Motor neuron (in vitro differentiated cells): ENCODE measurements at regions not wholly inside any gene's neighbourhood (a gene's known extent, or its start where the extent isn't known, plus 50 kb on each side); places are given as distances from the start of the nearest gene placed in this dataset.

Source experiments
- ATAC-seq, 8 experiments: fragments of 200-7000 bp; cut with Tn5 transposase; replicated peaks in 6 of 8; 2 replicates each; pipeline ENCODE4 v1.8.0; 2021; ENCODE audit warnings: mild to moderate bottlenecking in 8 of 8, moderate library complexity in 8 of 8
- H3K27ac ChIP-seq, 2 donors: fragments of 250-450 bp; sonication (Bioruptor Pico); 2 replicates each; pipeline ENCODE4 v1.9.0; 2021; ENCODE audit warnings: antibody characterized with exemption in 2 of 2, mild to moderate bottlenecking in 2 of 2, moderate library complexity in 1 of 2
- H3K4me1 ChIP-seq, 2 donors: fragments of 250-450 bp; sonication (Bioruptor Pico); replicated peaks in 1 of 2; 2 replicates each; pipeline ENCODE4 v1.6.1; 2021; ENCODE audit warnings: antibody characterized with exemption in 2 of 2, mild to moderate bottlenecking in 2 of 2, moderate library complexity in 1 of 2
- H3K4me3 ChIP-seq, 5 donors: fragments of 250-450 bp; sonication (Bioruptor Pico); 2 replicates each; pipeline ENCODE4 v1.9.0; 2021; ENCODE audit warnings: antibody characterized with exemption in 5 of 5, mild to moderate bottlenecking in 5 of 5, moderate library complexity in 4 of 5
- WGBS, 10 experiments: fragments of 450-650 bp; shearing (Covaris generic); methylation state at CpG; one replicate each; pipeline ENCODE4 v1.0.0; 2022; 5-methylcytosine and 5-hydroxymethylcytosine counted together
- in situ Hi-C, 9 experiments: fragments of 400-800 bp; cut with MboI; loops; one replicate each; pipeline ENCODE4 v1.15.0; 2021; ENCODE audit warnings: low sequenced_read_pairs in 9 of 9, low pct_unique_long_range_greater_than_20kb in 2 of 9; ENCODE audit not compliant: unreplicated experiment in 9 of 9

GRCh38 chr12:114876968-114877680 lies 193.1 kb upstream of the TBX3 start:
- no peak overlapping the region for H3K27ac ChIP-seq
- 39 to 100% (median 81%) methylated on average over 2 to 10 of the region's 13 CpGs; no CpG with 5 or more reads in 1 of the 10 experiments for WGBS, 10 experiments

GRCh38 chr12:114875313-114875712 lies 191.3 kb upstream of the TBX3 start:
- in situ Hi-C loops = no loop called here
- Histone ChIP-seq H3K4me3 (no peak overlapping the region), H3K27ac (no peak overlapping the region), H3K4me1 (no peaks in the 10 kb centered on the region)
- no peak for ATAC-seq
- 75 to 100% (median 87%) methylated on average over 1 to 6 of the region's 7 CpGs; no CpG with 5 or more reads in 2 of the 10 experiments for WGBS, 10 experiments

More at GRCh38 chr12:114876968-114877680, 193.1 kb upstream of the TBX3 start:
- no peak overlapping the region for H3K4me3 ChIP-seq
- no peaks in the 10 kb centered on the region for H3K4me1 ChIP-seq
- ATAC-seq = no peak
- in situ Hi-C loops = no loop called here

GRCh38 chr12:114873656-114874055 lies 189.7 kb upstream of the TBX3 start:
- in situ Hi-C loops = no loop called here
- no peak for ATAC-seq
- H3K4me1 ChIP-seq = no peaks in the 10 kb centered on the region
- WGBS, 10 experiments = 88 to 100% (median 96%) methylated on average over 1 to 10 of the region's 10 CpGs; no CpG with 5 or more reads in 1 of the 10 experiments
- no peak overlapping the region for H3K27ac ChIP-seq
- no peak overlapping the region for H3K4me3 ChIP-seq

GRCh38 chr12:114868995-114869834 lies 185.2 kb upstream of the TBX3 start:
- WGBS, 10 experiments = 0 to 100% (median 69%) methylated on average over 1 to 14 of the region's 14 CpGs; no CpG with 5 or more reads in 2 of the 10 experiments
- no peak overlapping the region for H3K4me3 ChIP-seq
- no peak overlapping the region for H3K27ac ChIP-seq
- in situ Hi-C loops = no loop called here
- ATAC-seq = peak in 3 of 8 experiments; percentile 75 to 95 (median 91)
- peaks cover 0 to 12% of the 10 kb centered on the region in 2 donors for H3K4me1 ChIP-seq

GRCh38 chr12:114866331-114866730 lies 182.4 kb upstream of the TBX3 start:
- ATAC-seq = no peak
- WGBS, 10 experiments = 80 to 100% (median 89%) methylated on average over 1 to 4 of the region's 4 CpGs; no CpG with 5 or more reads in 4 of the 10 experiments
- Histone ChIP-seq H3K27ac (no peak overlapping the region), H3K4me3 (no peak overlapping the region), H3K4me1 (peaks cover 0 to 15% of the 10 kb centered on the region in 2 donors)
- in situ Hi-C loops = no loop called here

GRCh38 chr12:114864837-114865551 lies 181.0 kb upstream of the TBX3 start:
- Histone ChIP-seq H3K4me3 (no peak overlapping the region), H3K27ac (peak overlapping the region in 1 of 2 donors; percentile 60)
- 2 to 27% (median 22%) methylated on average over 6 to 11 of the region's 12 CpGs; no CpG with 5 or more reads in 2 of the 10 experiments for WGBS, 10 experiments

GRCh38 chr12:114863911-114864310 lies 179.9 kb upstream of the TBX3 start:
- no peak overlapping the region for H3K27ac ChIP-seq
- WGBS, 10 experiments = 23 to 89% (median 76%) methylated on average over 1 to 11 of the region's 12 CpGs; no CpG with 5 or more reads in 2 of the 10 experiments
- H3K4me1 ChIP-seq = peaks cover 0 to 15% of the 10 kb centered on the region in 2 donors
- in situ Hi-C loops = no loop called here
- ATAC-seq = no peak
- H3K4me3 ChIP-seq = no peak overlapping the region

More at GRCh38 chr12:114864837-114865551, 181.0 kb upstream of the TBX3 start:
- H3K4me1 ChIP-seq = peaks cover 0 to 15% of the 10 kb centered on the region in 2 donors
- in situ Hi-C loops = no loop called here
- peak in 5 of 8 experiments; percentile 44 to 72 (median 50) for ATAC-seq

GRCh38 chr12:114860969-114861368 lies 177.0 kb upstream of the TBX3 start:
- Histone ChIP-seq H3K4me3 (no peak overlapping the region), H3K4me1 (peaks cover 0 to 15% of the 10 kb centered on the region in 2 donors), H3K27ac (no peak overlapping the region)
- 31 to 100% (median 61%) methylated on average over 1 to 6 of the region's 6 CpGs; no CpG with 5 or more reads in 3 of the 10 experiments for WGBS, 10 experiments
- in situ Hi-C loops = no loop called here
- ATAC-seq = no peak

GRCh38 chr12:114858388-114859146 lies 174.6 kb upstream of the TBX3 start:
- 13 to 90% (median 53%) methylated on average over 2 to 5 of the region's 7 CpGs for WGBS, 10 experiments
- H3K27ac ChIP-seq = no peak overlapping the region
- H3K4me3 ChIP-seq = no peak overlapping the region
- in situ Hi-C loops = no loop called here
- ATAC-seq = no peak
- peaks cover 0 to 3% of the 10 kb centered on the region in 2 donors for H3K4me1 ChIP-seq

GRCh38 chr12:114855678-114856077 lies 171.7 kb upstream of the TBX3 start:
- Histone ChIP-seq H3K4me3 (no peak overlapping the region), H3K27ac (no peak overlapping the region), H3K4me1 (no peaks in the 10 kb centered on the region)
- 71 to 100% (median 91%) methylated on average over 1 to 3 of the region's 3 CpGs; no CpG with 5 or more reads in 2 of the 10 experiments for WGBS, 10 experiments
- ATAC-seq = no peak
- in situ Hi-C loops = no loop called here

GRCh38 chr12:114852976-114853529 lies 169.1 kb upstream of the TBX3 start:
- Histone ChIP-seq H3K4me3 (no peak overlapping the region), H3K27ac (no peak overlapping the region), H3K4me1 (no peaks in the 10 kb centered on the region)
- in situ Hi-C loops = no loop called here
- WGBS, 10 experiments = 6 to 88% (median 53%) methylated on average over 3 to 10 of the region's 10 CpGs; no CpG with 5 or more reads in 1 of the 10 experiments
- no peak for ATAC-seq

- H3K4me1 ChIP-seq = no peaks in the 10 kb centered on the region
- WGBS, 10 experiments = 60 to 100% (median 84%) methylated on average over 1 to 6 of the region's 7 CpGs
- in situ Hi-C loops = no loop called here
- H3K4me3 ChIP-seq = no peak overlapping the region
- no peak for ATAC-seq
- no peak overlapping the region for H3K27ac ChIP-seq
Observed at GRCh38 chr12:114851981-114852380, 168.0 kb upstream of the TBX3 start.
